ENCODE measurements at regions not wholly inside any gene's neighbourhood (a gene's known extent, or its start where the extent isn't known, plus 50 kb on each side); places are given as distances from the start of the nearest gene placed in this dataset.

GRCh38 chr21:15257646-15258045 lies 192.8 kb upstream of the NRIP1 start:
- intact Hi-C loops (cut with DNase I), result no loop called here
- DNase-seq (no peak), ATAC-seq (no peak)

- intact Hi-C loops (cut with DNase I), result no loop called here
- ATAC-seq (no peak), DNase-seq (no peak)
Observed at GRCh38 chr21:15259824-15260223, 195.0 kb upstream of the NRIP1 start.

- intact Hi-C loops (cut with DNase I), result no loop called here
- DNase-seq, result no peak
- ATAC-seq, result no peak
Observed at GRCh38 chr21:15260604-15261003, 195.8 kb upstream of the NRIP1 start.

GRCh38 chr21:15264084-15264665 lies 199.4 kb upstream of the NRIP1 start:
- no peak for DNase-seq
- intact Hi-C loops (cut with DNase I), result no loop called here
- ATAC-seq, result no peak

- no peak for ATAC-seq
- no peak for DNase-seq
- intact Hi-C loops (cut with DNase I), result no loop called here
Observed at GRCh38 chr21:15272171-15272570, 207.4 kb upstream of the NRIP1 start.

GRCh38 chr21:15272591-15272990 lies 207.8 kb upstream of the NRIP1 start:
- no peak for ATAC-seq
- no peak for DNase-seq
- intact Hi-C loops (cut with DNase I), result no loop called here

GRCh38 chr21:15273244-15273643 lies 208.4 kb upstream of the NRIP1 start:
- ATAC-seq (no peak), DNase-seq (no peak)
- intact Hi-C loops (cut with DNase I), result no loop called here

GRCh38 chr21:15274701-15275485 lies 210.1 kb upstream of the NRIP1 start:
- ATAC-seq (no peak), DNase-seq (no peak)
- intact Hi-C loops (cut with DNase I), result no loop called here

- DNase-seq (no peak), ATAC-seq (peak in 1 of 2 donors; percentile 27)
- intact Hi-C loops (cut with DNase I), result no loop called here
Observed at GRCh38 chr21:15275615-15276235, 210.9 kb upstream of the NRIP1 start.

- intact Hi-C loops (cut with DNase I), result no loop called here
- ATAC-seq (no peak), DNase-seq (no peak)
Observed at GRCh38 chr21:15276243-15276642, 211.4 kb upstream of the NRIP1 start.

- no peak for DNase-seq
- ATAC-seq, result no peak
- intact Hi-C loops (cut with DNase I), result no loop called here
Observed at GRCh38 chr21:15277466-15277865, 212.7 kb upstream of the NRIP1 start.

- DNase-seq, result no peak
- intact Hi-C loops (cut with DNase I), result no loop called here
- no peak for ATAC-seq
Observed at GRCh38 chr21:15278279-15278678, 213.5 kb upstream of the NRIP1 start.

GRCh38 chr21:15278851-15279250 lies 214.1 kb upstream of the NRIP1 start:
- DNase-seq (no peak), ATAC-seq (no peak)
- intact Hi-C loops (cut with DNase I), result no loop called here

GRCh38 chr21:15279482-15279881 lies 214.7 kb upstream of the NRIP1 start:
- ATAC-seq (no peak), DNase-seq (no peak)
- intact Hi-C loops (cut with DNase I), result no loop called here

GRCh38 chr21:15281714-15282113 lies 216.9 kb upstream of the NRIP1 start:
- intact Hi-C loops (cut with DNase I), result no loop called here
- ATAC-seq, result no peak

GRCh38 chr21:15282665-15283064 lies 217.9 kb upstream of the NRIP1 start:
- ATAC-seq (no peak), DNase-seq (no peak)
- intact Hi-C loops (cut with DNase I), result no loop called here

More at GRCh38 chr21:15281714-15282113, 216.9 kb upstream of the NRIP1 start:
- DNase-seq, result no peak

GRCh38 chr21:15283138-15283537 lies 218.3 kb upstream of the NRIP1 start:
- no peak for ATAC-seq
- intact Hi-C loops (cut with DNase I), result no loop called here
- no peak for DNase-seq

- intact Hi-C loops (cut with DNase I), result no loop called here
- DNase-seq, result no peak
- no peak for ATAC-seq
Observed at GRCh38 chr21:15283789-15284188, 219.0 kb upstream of the NRIP1 start.

- intact Hi-C loops (cut with DNase I), result no loop called here
- ATAC-seq (no peak), DNase-seq (no peak)
Observed at GRCh38 chr21:15285556-15285955, 220.8 kb upstream of the NRIP1 start.

GRCh38 chr21:15289246-15289645 lies 224.4 kb upstream of the NRIP1 start:
- intact Hi-C loops (cut with DNase I), result no loop called here
- DNase-seq (no peak), ATAC-seq (no peak)
